ENCODE measurements at regions not wholly inside any gene's neighbourhood (a gene's known extent, or its start where the extent isn't known, plus 50 kb on each side); places are given as distances from the start of the nearest gene placed in this dataset.

DNA sequence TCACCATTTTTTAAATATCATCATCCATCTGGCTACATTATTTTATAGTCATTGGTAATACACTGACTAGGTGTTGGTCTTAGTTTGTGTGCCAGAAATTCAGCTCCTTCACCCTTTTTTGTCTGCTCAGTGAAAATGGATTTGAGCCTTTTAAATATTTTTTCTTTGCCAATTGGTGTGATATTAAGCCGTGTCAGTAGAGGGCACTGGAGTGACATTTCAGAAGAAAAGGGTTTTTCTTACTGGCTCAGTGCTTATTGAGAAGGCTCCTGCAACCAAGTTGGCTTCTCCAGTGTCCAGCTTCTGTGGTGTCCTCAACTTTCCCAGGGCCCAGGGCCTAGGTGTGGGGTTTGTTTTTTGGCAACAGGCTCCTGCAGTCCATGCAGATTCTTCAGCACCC is 546.6 kb downstream of the DACH1 start:
- no peaks in the 10 kb centered on the region for H3K4me1 ChIP-seq
- no peak overlapping the region for H3K4me3 ChIP-seq
- intact Hi-C loops (cut with DNase I): no loop called here
- no peak overlapping the region for H3K27ac ChIP-seq
- H3K27me3 ChIP-seq: no peaks in the 10 kb centered on the region
- WGBS, 2 donors: 74 to 76% methylated on average over 1 of the region's 1 CpG
- no peak for DNase-seq
- H3K9me3 ChIP-seq: peaks cover 0 to 4% (median 0%) of the 10 kb centered on the region in 4 donors
- TF ChIP-seq, protein P1, sequence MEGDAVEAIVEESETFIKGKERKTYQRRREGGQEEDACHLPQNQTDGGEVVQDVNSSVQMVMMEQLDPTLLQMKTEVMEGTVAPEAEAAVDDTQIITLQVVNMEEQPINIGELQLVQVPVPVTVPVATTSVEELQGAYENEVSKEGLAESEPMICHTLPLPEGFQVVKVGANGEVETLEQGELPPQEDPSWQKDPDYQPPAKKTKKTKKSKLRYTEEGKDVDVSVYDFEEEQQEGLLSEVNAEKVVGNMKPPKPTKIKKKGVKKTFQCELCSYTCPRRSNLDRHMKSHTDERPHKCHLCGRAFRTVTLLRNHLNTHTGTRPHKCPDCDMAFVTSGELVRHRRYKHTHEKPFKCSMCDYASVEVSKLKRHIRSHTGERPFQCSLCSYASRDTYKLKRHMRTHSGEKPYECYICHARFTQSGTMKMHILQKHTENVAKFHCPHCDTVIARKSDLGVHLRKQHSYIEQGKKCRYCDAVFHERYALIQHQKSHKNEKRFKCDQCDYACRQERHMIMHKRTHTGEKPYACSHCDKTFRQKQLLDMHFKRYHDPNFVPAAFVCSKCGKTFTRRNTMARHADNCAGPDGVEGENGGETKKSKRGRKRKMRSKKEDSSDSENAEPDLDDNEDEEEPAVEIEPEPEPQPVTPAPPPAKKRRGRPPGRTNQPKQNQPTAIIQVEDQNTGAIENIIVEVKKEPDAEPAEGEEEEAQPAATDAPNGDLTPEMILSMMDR (IDR thresholded peaks at IDR 0.05): no peak
- no peak for TF ChIP-seq EP300 (IDR thresholded peaks at IDR 0.05)
- no peak for TF ChIP-seq POLR2A (IDR thresholded peaks at IDR 0.05)
- H3K36me3 ChIP-seq: no peaks in the 10 kb centered on the region

DNA sequence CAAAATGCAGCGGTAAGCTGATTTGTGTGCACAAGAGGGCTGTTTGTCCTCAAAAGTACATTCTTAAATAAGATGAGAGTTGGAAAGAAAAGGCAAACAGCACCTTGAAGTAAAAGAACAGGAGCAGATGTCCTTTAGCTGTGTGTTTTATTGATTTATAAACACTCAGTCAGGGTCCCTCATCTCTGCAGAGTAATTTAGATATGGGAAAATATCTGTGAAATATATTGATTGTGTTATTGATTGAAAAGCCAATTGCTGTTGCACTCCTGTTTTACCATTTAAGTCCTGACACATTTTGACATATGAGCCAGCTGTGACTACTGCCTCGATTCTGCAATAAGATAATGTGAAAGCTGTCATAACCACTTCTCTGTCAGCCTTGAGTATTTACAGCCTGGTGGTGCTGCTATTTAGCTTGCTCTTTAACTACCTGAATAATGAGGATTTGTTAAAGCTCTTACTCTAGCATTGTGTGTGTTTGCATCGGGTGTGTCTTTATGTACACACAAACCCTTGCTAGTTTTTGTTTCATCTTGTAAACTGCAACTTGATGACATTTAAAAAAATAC is 550.1 kb downstream of the DACH1 start:
- Histone ChIP-seq H3K9me3 (peaks cover 0 to 4% (median 0%) of the 10 kb centered on the region in 4 donors), H3K36me3 (no peaks in the 10 kb centered on the region), H3K27me3 (no peaks in the 10 kb centered on the region), H3K4me1 (no peaks in the 10 kb centered on the region), H3K27ac (no peak overlapping the region), H3K4me3 (no peak overlapping the region)
- intact Hi-C loops (cut with DNase I): no loop called here
- DNase-seq: no peak
- no peak for TF ChIP-seq POLR2AphosphoS5 (IDR thresholded peaks at IDR 0.05)
- TF ChIP-seq, protein P1 (IDR thresholded peaks at IDR 0.05): no peak
- no peak for TF ChIP-seq EP300 (IDR thresholded peaks at IDR 0.05)
- no peak for TF ChIP-seq POLR2A (IDR thresholded peaks at IDR 0.05)
- WGBS, 2 donors: 26 to 51% methylated on average over 3 of the region's 3 CpGs

DNA sequence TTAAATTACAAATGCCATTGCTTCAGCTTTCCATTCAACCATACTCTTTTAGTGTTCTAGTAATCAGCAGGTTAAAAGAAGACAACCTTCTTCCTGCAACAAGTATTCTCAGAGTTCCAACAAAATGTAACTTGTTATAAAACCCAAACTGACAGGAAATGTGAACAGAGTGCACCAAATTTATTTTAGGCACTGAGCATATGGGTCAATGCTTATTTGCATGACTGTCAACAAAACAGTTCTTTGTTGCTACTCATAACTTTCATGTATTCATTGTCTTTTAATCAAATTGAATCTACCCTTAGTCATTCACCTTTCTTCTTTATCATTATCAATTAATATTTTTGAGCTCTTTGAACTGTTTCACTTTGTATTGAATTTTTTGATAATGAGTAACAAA is 554.1 kb downstream of the DACH1 start:
- no peaks in the 10 kb centered on the region for H3K36me3 ChIP-seq
- H3K4me1 ChIP-seq: no peaks in the 10 kb centered on the region
- DNase-seq: no peak
- no peaks in the 10 kb centered on the region for H3K9me3 ChIP-seq
- TF ChIP-seq POLR2A (IDR thresholded peaks at IDR 0.05) (no peak), POLR2AphosphoS5 (IDR thresholded peaks at IDR 0.05) (no peak), EP300 (IDR thresholded peaks at IDR 0.05) (no peak)
- TF ChIP-seq, protein P1 (IDR thresholded peaks at IDR 0.05): no peak
- no peak overlapping the region for H3K27ac ChIP-seq
- H3K4me3 ChIP-seq: no peak overlapping the region
- no peaks in the 10 kb centered on the region for H3K27me3 ChIP-seq
- intact Hi-C loops (cut with DNase I): no loop called here

DNA sequence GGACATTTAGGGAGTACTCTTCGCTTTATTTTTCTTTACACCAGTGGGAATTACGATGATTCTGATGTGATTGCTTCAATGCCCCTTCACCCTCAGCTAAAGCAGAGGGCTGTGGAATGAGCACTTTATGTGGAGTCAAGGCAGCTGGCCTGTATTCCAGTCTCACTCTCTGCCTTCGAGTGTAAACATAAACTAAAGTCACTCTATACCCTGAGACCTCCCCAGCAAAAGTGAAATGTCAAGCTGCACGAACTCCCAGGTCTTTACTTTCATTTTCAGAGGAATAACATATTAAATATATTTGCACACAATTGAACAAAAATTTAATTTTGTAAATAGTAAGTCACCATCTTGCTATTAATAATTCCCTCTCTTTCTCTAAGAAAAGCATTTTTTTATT is 557.1 kb downstream of the DACH1 start:
- no peaks in the 10 kb centered on the region for H3K9me3 ChIP-seq
- H3K36me3 ChIP-seq: no peaks in the 10 kb centered on the region
- H3K27ac ChIP-seq: no peak overlapping the region
- no peaks in the 10 kb centered on the region for H3K27me3 ChIP-seq
- no peak overlapping the region for H3K4me3 ChIP-seq
- intact Hi-C loops (cut with DNase I): no loop called here
- 78 to 83% methylated on average over 4 of the region's 4 CpGs for WGBS, 2 donors
- H3K4me1 ChIP-seq: no peaks in the 10 kb centered on the region
- no peak for TF ChIP-seq POLR2AphosphoS5 (IDR thresholded peaks at IDR 0.05)
- no peak for TF ChIP-seq EP300 (IDR thresholded peaks at IDR 0.05)
- TF ChIP-seq, protein P1 (IDR thresholded peaks at IDR 0.05): no peak
- no peak for TF ChIP-seq POLR2A (IDR thresholded peaks at IDR 0.05)
- DNase-seq: no peak

DNA sequence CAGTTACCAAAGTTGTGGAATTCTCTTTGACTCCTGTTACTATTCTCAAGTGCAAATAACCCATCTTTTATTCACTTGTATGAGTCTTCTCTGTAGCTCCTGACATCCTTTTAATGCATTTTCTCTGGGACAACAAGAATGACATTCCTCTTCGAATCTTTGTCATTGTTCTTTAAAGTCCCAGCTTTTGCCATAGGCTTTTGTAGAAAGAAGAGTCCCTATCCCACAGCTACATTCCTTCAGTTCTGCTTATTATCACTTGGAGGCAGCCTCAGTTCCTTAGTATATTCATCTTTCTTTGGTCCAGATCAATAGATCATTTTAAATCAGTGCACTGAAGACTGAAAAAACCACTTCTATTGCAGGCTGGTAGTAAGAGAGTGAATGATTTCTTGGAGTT is 560.2 kb downstream of the DACH1 start:
- WGBS, 2 donors: 74 to 87% methylated on average over 1 of the region's 1 CpG
- Histone ChIP-seq H3K36me3 (no peaks in the 10 kb centered on the region), H3K4me1 (no peaks in the 10 kb centered on the region), H3K27ac (no peak overlapping the region), H3K27me3 (no peaks in the 10 kb centered on the region), H3K4me3 (no peak overlapping the region), H3K9me3 (no peaks in the 10 kb centered on the region)
- no peak for DNase-seq
- intact Hi-C loops (cut with DNase I): no loop called here
- TF ChIP-seq POLR2A (IDR thresholded peaks at IDR 0.05) (no peak), EP300 (IDR thresholded peaks at IDR 0.05) (no peak), POLR2AphosphoS5 (IDR thresholded peaks at IDR 0.05) (no peak)
- TF ChIP-seq, protein P1 (IDR thresholded peaks at IDR 0.05): no peak

All from sigmoid colon (tissue), 6 donors.